ENCODE measurements at regions not wholly inside any gene's neighbourhood (a gene's known extent, or its start where the extent isn't known, plus 50 kb on each side); places are given as distances from the start of the nearest gene placed in this dataset.
"Not testable (repeated sequence)": the region's sequence is repeated elsewhere in the genome, so short reads cannot be mapped to it uniquely, and the experiment has no call there.

DNA sequence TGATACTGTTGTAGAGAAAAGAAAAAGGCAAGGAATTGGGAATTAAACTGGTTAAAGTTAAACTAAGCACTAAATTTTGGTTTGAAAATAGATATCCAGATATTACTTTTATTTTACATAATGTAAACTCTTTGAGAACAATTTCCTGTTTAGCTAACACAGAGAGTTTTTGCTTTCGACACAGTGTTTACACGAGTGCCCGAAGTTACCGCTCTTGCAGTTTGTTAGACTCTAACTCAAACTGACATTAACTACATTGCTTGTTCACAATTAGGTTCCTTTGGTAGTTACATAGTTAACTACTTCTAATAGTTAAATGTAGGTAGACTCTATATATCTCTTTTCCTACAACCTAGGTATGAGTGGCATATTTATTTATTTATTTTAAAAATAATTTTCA is 117.1 kb upstream of the CHD1 start:
- H3K36me3 ChIP-seq (ENCODE audit: control insufficient read depth, insufficient read depth, low read length), result no peaks in the 10 kb centered on the region
- H2AFZ ChIP-seq, result no peak overlapping the region
- TF ChIP-seq, protein P1, sequence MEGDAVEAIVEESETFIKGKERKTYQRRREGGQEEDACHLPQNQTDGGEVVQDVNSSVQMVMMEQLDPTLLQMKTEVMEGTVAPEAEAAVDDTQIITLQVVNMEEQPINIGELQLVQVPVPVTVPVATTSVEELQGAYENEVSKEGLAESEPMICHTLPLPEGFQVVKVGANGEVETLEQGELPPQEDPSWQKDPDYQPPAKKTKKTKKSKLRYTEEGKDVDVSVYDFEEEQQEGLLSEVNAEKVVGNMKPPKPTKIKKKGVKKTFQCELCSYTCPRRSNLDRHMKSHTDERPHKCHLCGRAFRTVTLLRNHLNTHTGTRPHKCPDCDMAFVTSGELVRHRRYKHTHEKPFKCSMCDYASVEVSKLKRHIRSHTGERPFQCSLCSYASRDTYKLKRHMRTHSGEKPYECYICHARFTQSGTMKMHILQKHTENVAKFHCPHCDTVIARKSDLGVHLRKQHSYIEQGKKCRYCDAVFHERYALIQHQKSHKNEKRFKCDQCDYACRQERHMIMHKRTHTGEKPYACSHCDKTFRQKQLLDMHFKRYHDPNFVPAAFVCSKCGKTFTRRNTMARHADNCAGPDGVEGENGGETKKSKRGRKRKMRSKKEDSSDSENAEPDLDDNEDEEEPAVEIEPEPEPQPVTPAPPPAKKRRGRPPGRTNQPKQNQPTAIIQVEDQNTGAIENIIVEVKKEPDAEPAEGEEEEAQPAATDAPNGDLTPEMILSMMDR (IDR thresholded peaks at IDR 0.05), result no peak
- H3K79me2 ChIP-seq, result no peaks in the 10 kb centered on the region
- no peak overlapping the region for H3K4me3 ChIP-seq (ENCODE audit: low read depth, low read length)
- H3K4me2 ChIP-seq (ENCODE audit: low read length), result no peak overlapping the region
- H3K9ac ChIP-seq, result no peak overlapping the region
- H3K27me3 ChIP-seq (ENCODE audit: control insufficient read depth, insufficient read depth, low read length), result no peaks in the 10 kb centered on the region
- no peak overlapping the region for H3K27ac ChIP-seq
- no peaks in the 10 kb centered on the region for H3K4me1 ChIP-seq
- no peaks in the 10 kb centered on the region for H3K9me3 ChIP-seq (ENCODE audit: control insufficient read depth, low read length)

DNA sequence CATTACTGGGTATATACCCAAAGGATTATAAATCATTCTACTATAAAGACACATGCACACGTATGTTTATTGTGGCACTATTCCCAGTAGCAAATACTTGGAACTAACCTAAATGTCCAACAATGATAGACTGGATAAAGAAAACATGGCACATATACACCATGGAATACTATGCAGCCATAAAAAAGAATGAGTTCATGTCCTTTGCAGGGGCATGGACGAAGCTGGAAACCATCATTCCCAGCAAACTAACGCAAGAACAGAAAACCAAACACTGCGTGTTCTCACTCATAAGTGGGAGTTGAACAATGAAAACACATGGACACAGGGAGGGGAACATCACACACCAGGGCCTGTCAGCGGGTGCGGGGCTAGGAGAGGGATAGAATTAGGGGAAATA is 114.5 kb upstream of the CHD1 start:
- not testable (repeated sequence) for H3K36me3 ChIP-seq (ENCODE audit: control insufficient read depth, insufficient read depth, low read length); H2AFZ ChIP-seq; H3K4me2 ChIP-seq (ENCODE audit: low read length); H3K27me3 ChIP-seq (ENCODE audit: control insufficient read depth, insufficient read depth, low read length); H3K4me1 ChIP-seq; H3K4me3 ChIP-seq (ENCODE audit: low read depth, low read length); H3K27ac ChIP-seq; H3K9me3 ChIP-seq (ENCODE audit: control insufficient read depth, low read length); H3K9ac ChIP-seq; H3K79me2 ChIP-seq

DNA sequence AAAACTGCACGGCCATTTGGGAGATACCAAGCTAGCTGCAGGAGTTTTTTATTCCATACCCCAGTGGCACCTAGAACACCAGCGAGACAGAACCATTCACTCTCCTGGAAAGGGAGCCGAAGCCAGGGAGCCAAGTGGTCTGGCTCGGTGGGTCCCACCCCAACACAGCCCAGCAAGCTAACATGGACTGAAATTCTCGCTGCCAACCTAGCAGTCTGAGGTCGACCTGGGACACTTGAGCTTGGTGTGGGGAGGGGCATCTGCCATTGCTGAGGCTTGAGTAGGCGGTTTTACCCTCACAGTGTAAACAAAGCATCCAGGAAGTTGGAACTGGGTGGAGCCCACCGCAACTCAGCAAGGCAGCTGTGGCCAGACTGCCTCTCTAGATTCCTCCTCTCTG is 108.9 kb upstream of the CHD1 start:
- no peaks in the 10 kb centered on the region for H3K27me3 ChIP-seq (ENCODE audit: control insufficient read depth, insufficient read depth, low read length)
- H3K27ac ChIP-seq, result no peak overlapping the region
- H3K4me2 ChIP-seq (ENCODE audit: low read length), result no peak overlapping the region
- no peak overlapping the region for H3K4me3 ChIP-seq (ENCODE audit: low read depth, low read length)
- no peaks in the 10 kb centered on the region for H3K36me3 ChIP-seq (ENCODE audit: control insufficient read depth, insufficient read depth, low read length)
- H3K9me3 ChIP-seq (ENCODE audit: control insufficient read depth, low read length), result no peaks in the 10 kb centered on the region
- no peaks in the 10 kb centered on the region for H3K79me2 ChIP-seq
- H2AFZ ChIP-seq, result no peak overlapping the region
- TF ChIP-seq, protein P1 (IDR thresholded peaks at IDR 0.05), result no peak
- no peak overlapping the region for H3K9ac ChIP-seq
- no peaks in the 10 kb centered on the region for H3K4me1 ChIP-seq

DNA sequence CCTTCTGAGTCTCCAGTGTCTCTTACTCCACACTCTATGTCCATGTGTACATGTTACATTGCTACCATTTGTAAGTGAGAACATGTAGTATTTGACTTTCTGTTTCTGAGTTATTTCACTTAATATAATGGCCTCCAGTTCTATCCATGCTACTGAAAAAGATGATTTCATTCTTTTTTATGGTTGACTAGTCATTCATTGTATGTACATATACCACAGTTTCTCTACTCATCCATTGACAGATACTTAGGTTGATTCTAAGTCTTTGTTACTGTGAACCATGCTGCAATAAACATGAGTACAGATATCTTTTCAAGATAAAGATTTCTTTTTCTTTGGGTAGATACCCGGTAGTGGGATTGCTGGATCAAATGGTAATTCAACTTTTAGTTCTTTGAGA is 107.1 kb upstream of the CHD1 start:
- Histone ChIP-seq H3K79me2 (no peaks in the 10 kb centered on the region), H3K9me3 (ENCODE audit: control insufficient read depth, low read length) (no peaks in the 10 kb centered on the region), H3K27ac (no peak overlapping the region), H2AFZ (no peak overlapping the region), H3K4me2 (ENCODE audit: low read length) (no peak overlapping the region), H3K36me3 (ENCODE audit: control insufficient read depth, insufficient read depth, low read length) (no peaks in the 10 kb centered on the region), H3K9ac (no peak overlapping the region), H3K4me3 (ENCODE audit: low read depth, low read length) (no peak overlapping the region), H3K27me3 (ENCODE audit: control insufficient read depth, insufficient read depth, low read length) (no peaks in the 10 kb centered on the region), H3K4me1 (no peaks in the 10 kb centered on the region)
- TF ChIP-seq, protein P1 (IDR thresholded peaks at IDR 0.05), result no peak

DNA sequence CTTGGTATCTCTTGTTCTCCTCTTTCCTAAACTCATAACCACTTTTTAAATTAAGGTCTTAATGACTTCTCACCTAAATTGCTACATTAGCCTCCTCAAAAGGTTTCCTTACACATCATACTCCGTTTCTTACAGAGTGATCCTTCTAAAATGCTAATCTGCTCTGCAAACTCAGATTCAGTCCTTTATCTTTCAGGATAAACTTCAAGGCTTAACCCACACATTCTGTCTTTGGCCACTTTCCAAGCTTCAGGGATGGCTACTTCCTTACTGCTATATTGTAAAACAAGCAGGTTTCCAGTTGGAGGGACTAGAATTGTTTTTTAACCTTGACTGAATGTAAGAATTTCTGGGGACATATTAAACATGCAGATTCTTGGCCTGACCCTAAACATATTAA is 105.5 kb upstream of the CHD1 start:
- Histone ChIP-seq H3K36me3 (ENCODE audit: control insufficient read depth, insufficient read depth, low read length) (no peaks in the 10 kb centered on the region), H3K4me1 (no peaks in the 10 kb centered on the region)

More for the DNA sequence above, 105.5 kb upstream of the CHD1 start:
- H2AFZ ChIP-seq, result peak overlapping the region; percentile 25
- no peak overlapping the region for H3K4me2 ChIP-seq (ENCODE audit: low read length)
- no peaks in the 10 kb centered on the region for H3K79me2 ChIP-seq
- H3K9me3 ChIP-seq (ENCODE audit: control insufficient read depth, low read length), result no peaks in the 10 kb centered on the region
- no peaks in the 10 kb centered on the region for H3K27me3 ChIP-seq (ENCODE audit: control insufficient read depth, insufficient read depth, low read length)
- TF ChIP-seq, protein P1 (IDR thresholded peaks at IDR 0.05), result no peak
- H3K9ac ChIP-seq, result no peak overlapping the region
- no peak overlapping the region for H3K27ac ChIP-seq
- no peak overlapping the region for H3K4me3 ChIP-seq (ENCODE audit: low read depth, low read length)
